NT2/D1 (cell line): ENCODE measurements at regions not wholly inside any gene's neighbourhood (a gene's known extent, or its start where the extent isn't known, plus 50 kb on each side); places are given as distances from the start of the nearest gene placed in this dataset.

Experiments
- SUZ12 ChIP-seq: IDR thresholded peaks from 2 replicates; pipeline ENCODE4 v1.6.1; 2011; ENCODE audit not compliant: insufficient read length, insufficient read depth; ENCODE audit errors: extremely low read depth
- YY1 ChIP-seq: IDR thresholded peaks from 2 replicates; pipeline ENCODE4 v1.6.1; 2011; ENCODE audit not compliant: insufficient read length, insufficient read depth
- ZNF274 ChIP-seq: IDR thresholded peaks from 2 replicates; pipeline ENCODE4 v1.6.1; 2011; ENCODE audit warnings: mild to moderate bottlenecking, low read depth, low read length

DNA sequence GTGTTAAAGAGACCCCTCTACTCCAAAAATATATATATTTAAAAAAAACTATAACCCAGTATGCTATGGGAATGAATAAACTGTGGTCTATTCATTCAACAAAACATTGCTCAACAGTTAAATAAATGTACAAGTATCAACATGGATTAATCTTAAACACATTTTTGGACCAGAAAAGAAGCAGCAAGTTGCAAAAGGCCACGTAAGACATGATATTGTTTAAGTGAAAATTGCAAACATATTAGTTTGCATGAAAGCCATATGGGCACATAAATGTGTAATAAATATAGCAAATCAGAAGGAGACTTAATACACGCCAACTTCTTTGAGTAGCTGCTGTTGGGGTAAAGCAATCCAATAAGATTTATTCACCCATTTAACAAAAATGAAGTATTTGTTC, 321.5 kb downstream of the FBXO15 start:
- TF ChIP-seq ZNF274 (no peak), YY1 (no peak), SUZ12 (no peak)
